WERI-Rb-1 (cell line): ENCODE measurements at regions not wholly inside any gene's neighbourhood (a gene's known extent, or its start where the extent isn't known, plus 50 kb on each side); places are given as distances from the start of the nearest gene placed in this dataset.
"Not testable (repeated sequence)": the region's sequence is repeated elsewhere in the genome, so short reads cannot be mapped to it uniquely, and the experiment has no call there.

ENCODE experiments used
- DNase-seq: peaks from one replicate; pipeline ENCODE4 v3.0.0-alpha.2; 2020
- H3K27ac ChIP-seq: fragments of 250-450 bp; sonication (Bioruptor Pico); 2 replicates; pipeline ENCODE4 v1.5.1; 2020; ENCODE audit warnings: mild to moderate bottlenecking, moderate library complexity
- H3K27me3 ChIP-seq: fragments of 250-450 bp; sonication (Bioruptor Pico); 2 replicates; pipeline ENCODE4 v1.5.1; 2021; ENCODE audit warnings: mild to moderate bottlenecking, low read depth, moderate library complexity; ENCODE audit not compliant: insufficient read depth, severe bottlenecking
- H3K36me3 ChIP-seq: fragments of 250-450 bp; sonication (Bioruptor Pico); 2 replicates; pipeline ENCODE4 v1.5.1; 2020; ENCODE audit warnings: mild to moderate bottlenecking, moderate library complexity
- H3K4me3 ChIP-seq: 2 replicates; pipeline ENCODE4 v1.5.1; 2011; ENCODE audit warnings: low read depth, mild to moderate bottlenecking, control low read depth, low read length
- H3K9me3 ChIP-seq: fragments of 250-450 bp; sonication (Bioruptor Pico); 2 replicates; pipeline ENCODE4 v1.5.1; 2021; ENCODE audit warnings: mild to moderate bottlenecking, moderate library complexity; ENCODE audit not compliant: severe bottlenecking
- CTCF ChIP-seq: IDR thresholded peaks from 2 replicates; pipeline ENCODE4 v1.5.1; 2011; ENCODE audit warnings: low read depth, mild to moderate bottlenecking, control low read depth, inconsistent platforms, low read length

- Histone ChIP-seq H3K9me3 (no peaks in the 10 kb centered on the region), H3K27me3 (peaks cover 5% of the 10 kb centered on the region), H3K27ac (no peak overlapping the region), H3K4me3 (no peak overlapping the region), H3K36me3 (no peaks in the 10 kb centered on the region)
- no peak for DNase-seq
- no peak for TF ChIP-seq CTCF
Observed at GRCh38 chr14:43407706-43408105, 1099.4 kb downstream of the FSCB start.

- TF ChIP-seq CTCF = no peak
- no peak overlapping the region for H3K27ac ChIP-seq
Observed at GRCh38 chr14:43406931-43407330, 1100.2 kb downstream of the FSCB start.

GRCh38 chr14:43399289-43399688 lies 1107.8 kb downstream of the FSCB start:
- Histone ChIP-seq H3K4me3 (no peak overlapping the region), H3K9me3 (no peaks in the 10 kb centered on the region), H3K27me3 (peaks cover 6% of the 10 kb centered on the region), H3K27ac (no peak overlapping the region), H3K36me3 (no peaks in the 10 kb centered on the region)
- DNase-seq = no peak
- TF ChIP-seq CTCF = no peak

More at GRCh38 chr14:43406931-43407330, 1100.2 kb downstream of the FSCB start:
- Histone ChIP-seq H3K27me3 (peaks cover 5% of the 10 kb centered on the region), H3K9me3 (no peaks in the 10 kb centered on the region), H3K36me3 (no peaks in the 10 kb centered on the region), H3K4me3 (no peak overlapping the region)
- DNase-seq = no peak

GRCh38 chr14:43370565-43370896 lies 1136.6 kb downstream of the FSCB start:
- DNase-seq, H3K36me3 ChIP-seq, H3K4me3 ChIP-seq, H3K9me3 ChIP-seq, H3K27ac ChIP-seq: not testable (repeated sequence)
- peaks cover 18% of the 10 kb centered on the region for H3K27me3 ChIP-seq

- Histone ChIP-seq H3K9me3 (no peaks in the 10 kb centered on the region), H3K4me3 (no peak overlapping the region), H3K27me3 (peaks cover 18% of the 10 kb centered on the region), H3K27ac (no peak overlapping the region), H3K36me3 (no peaks in the 10 kb centered on the region)
- TF ChIP-seq CTCF = no peak
- DNase-seq = no peak
Observed at GRCh38 chr14:43369710-43370564, 1137.1 kb downstream of the FSCB start.

GRCh38 chr14:43362586-43362985 lies 1144.5 kb downstream of the FSCB start:
- Histone ChIP-seq H3K36me3 (no peaks in the 10 kb centered on the region), H3K27me3 (peaks cover 12% of the 10 kb centered on the region), H3K9me3 (no peaks in the 10 kb centered on the region), H3K27ac (no peak overlapping the region), H3K4me3 (no peak overlapping the region)
- no peak for TF ChIP-seq CTCF
- no peak for DNase-seq
